PC-3 (cell line): ENCODE measurements at regions not wholly inside any gene's neighbourhood (a gene's known extent, or its start where the extent isn't known, plus 50 kb on each side); places are given as distances from the start of the nearest gene placed in this dataset.

Experiments used
- ATAC-seq: fragments of 200-7000 bp; cut with Tn5 transposase; 2 replicates; pipeline ENCODE4 v1.9.1; 2020; ENCODE audit warnings: mild to moderate bottlenecking, moderate library complexity
- BruUV-seq: library from RNA; stranded (reverse); fragments of 400-500 nt; replicated peaks from 2 replicates; lab custom pipeline; 2021; lab: Mats Ljungman, UMichigan
- CTCF ChIA-PET: fragments of 300-600 bp; sonication (Branson Sonifier 250); formaldehyde crosslinking; loops from one replicate; lab custom pipeline; 2022; ENCODE audit warnings: antibody characterized with exemption; lab: Charles Lee
- POLR2A ChIA-PET: fragments of 300-600 bp; sonication (Branson Sonifier 250); formaldehyde crosslinking; loops from one replicate; lab custom pipeline; 2022; ENCODE audit warnings: antibody characterized with exemption; ENCODE audit not compliant: unreplicated experiment; lab: Charles Lee
- DNase-seq: peaks from one replicate; pipeline ENCODE4 v3.0.0-alpha.2; 2015
- H2AFZ ChIP-seq: fragments of 300-600 bp; sonication (generic); 2 replicates; pipeline ENCODE4 v1.6.0; 2016; ENCODE audit warnings: antibody characterized with exemption, low read length
- H3F3A ChIP-seq: fragments of 300-600 bp; sonication (generic); one replicate; pipeline ENCODE4 v1.6.0; 2017; ENCODE audit warnings: antibody characterized with exemption, low read length, control low read depth, mild to moderate bottlenecking; ENCODE audit not compliant: unreplicated experiment
- H3K27ac ChIP-seq: fragments of 300-600 bp; sonication (generic); 2 replicates; pipeline ENCODE4 v1.5.1; 2016; ENCODE audit warnings: mild to moderate bottlenecking, low read length
- H3K27me3 ChIP-seq: fragments of 300-600 bp; sonication (generic); 2 replicates; pipeline ENCODE4 v1.6.1; 2016; ENCODE audit warnings: low read length, mixed read lengths
- H3K36me3 ChIP-seq: fragments of 300-600 bp; sonication (generic); 2 replicates; pipeline ENCODE4 v1.6.1; 2016; ENCODE audit warnings: low read depth, mixed run types, low read length, mixed read lengths
- H3K4me1 ChIP-seq: fragments of 300-600 bp; sonication (generic); 2 replicates; pipeline ENCODE4 v1.5.1; 2016; ENCODE audit warnings: low read length; ENCODE audit not compliant: insufficient read depth
- H3K4me2 ChIP-seq: fragments of 300-600 bp; sonication (generic); 2 replicates; pipeline ENCODE4 v1.6.0; 2016; ENCODE audit warnings: low read length
- H3K4me3 ChIP-seq: fragments of 300-600 bp; sonication (generic); 2 replicates; pipeline ENCODE4 v1.5.1; 2016; ENCODE audit warnings: mild to moderate bottlenecking, low read length, mixed read lengths
- H3K79me2 ChIP-seq: fragments of 300-600 bp; sonication (generic); 2 replicates; pipeline ENCODE4 v1.6.1; 2017; ENCODE audit warnings: low read length, mixed read lengths
- H3K9ac ChIP-seq: fragments of 300-600 bp; sonication (generic); 2 replicates; pipeline ENCODE4 v1.6.0; 2016; ENCODE audit warnings: mild to moderate bottlenecking, low read length
- H3K9me2 ChIP-seq: fragments of 300-600 bp; sonication (generic); replicated peaks from 2 replicates; pipeline ENCODE4 v1.6.1; 2016; ENCODE audit warnings: mixed run types, low read length, mixed read lengths
- H3K9me3 ChIP-seq: fragments of 300-600 bp; sonication (generic); 2 replicates; pipeline ENCODE4 v1.6.1; 2016; ENCODE audit warnings: low read length, mixed read lengths
- H4K20me1 ChIP-seq: fragments of 300-600 bp; sonication (generic); 2 replicates; pipeline ENCODE4 v1.6.1; 2016; ENCODE audit warnings: low read length, mixed read lengths
- EZH2 ChIP-seq: fragments of 300-600 bp; sonication (generic); IDR thresholded peaks from one replicate; pipeline ENCODE4 v1.6.1; 2017; ENCODE audit warnings: antibody characterized with exemption, mild to moderate bottlenecking, low read length; ENCODE audit not compliant: unreplicated experiment
- EZH2phosphoT487 ChIP-seq: fragments of 300-600 bp; sonication (generic); IDR thresholded peaks from 2 replicates; pipeline ENCODE4 v1.6.1; 2018; ENCODE audit warnings: mild to moderate bottlenecking, antibody characterized with exemption, low read length, borderline replicate concordance
- intact Hi-C: fragments of 100-400 bp; cut with micrococcal nuclease; formaldehyde crosslinking; loops from 2 replicates; pipeline ENCODE4 v1.9.0; 2023
- TF ChIP-seq, protein P1 (sequence below): fragments of 300-600 bp; sonication (generic); conservative IDR thresholded peaks from 2 replicates; pipeline ENCODE4 v1.5.1; 2017; ENCODE audit warnings: antibody characterized with exemption, low read depth, mild to moderate bottlenecking, low read length

DNA sequence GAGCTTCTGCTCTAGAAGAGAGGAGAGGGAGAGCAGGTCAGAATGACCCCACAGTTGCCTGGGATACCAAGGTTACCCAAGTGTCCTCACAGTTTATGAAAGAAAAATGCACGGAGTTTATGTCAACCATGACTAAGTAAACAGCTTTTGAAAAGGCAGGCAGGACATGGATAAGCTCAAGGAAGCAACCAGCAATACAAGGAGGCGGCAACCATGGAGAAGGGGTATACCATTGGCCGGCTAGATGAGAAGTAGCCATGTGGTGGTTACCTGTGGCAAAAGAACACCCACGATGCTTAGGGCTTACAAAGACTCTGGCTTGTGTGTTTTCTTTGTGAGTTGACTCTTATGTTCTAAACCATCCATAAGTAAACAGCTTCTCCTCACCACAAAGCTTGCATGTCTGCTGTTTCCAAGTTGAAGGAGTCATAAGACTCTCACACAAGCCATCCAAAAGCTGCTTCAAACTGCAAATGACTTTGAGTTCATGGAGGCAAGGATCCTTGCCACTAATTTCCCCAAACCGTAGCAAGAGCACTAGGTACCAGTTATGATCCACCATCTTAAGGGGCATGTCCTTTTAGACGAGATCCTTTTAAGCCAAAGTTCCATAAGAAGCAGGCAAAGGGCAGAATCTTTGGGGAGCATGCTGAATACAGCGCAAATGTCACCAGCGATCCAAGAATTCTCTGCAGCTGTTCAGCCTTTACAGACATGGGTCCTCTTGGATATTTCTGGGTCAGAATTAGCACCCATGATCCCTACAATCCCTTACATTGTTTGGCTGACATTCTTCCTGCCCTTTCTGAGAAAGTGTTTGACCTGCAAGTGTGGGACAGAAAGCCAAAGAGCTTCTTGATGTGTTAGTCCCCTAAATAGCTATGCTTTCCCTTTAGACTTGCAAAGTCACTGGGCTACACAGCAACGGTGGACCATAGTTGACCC, 74.8 kb upstream of the IPO5 start:
- intact Hi-C loops: no loop called here
- H3K9me3 ChIP-seq: no peaks in the 10 kb centered on the region
- peaks cover 38% of the 10 kb centered on the region for H3K4me1 ChIP-seq
- 0 out of 2 replicates have a peak overlapping the region, but pooled peaks have one; percentile 30 for H2AFZ ChIP-seq
- H3K79me2 ChIP-seq: no peaks in the 10 kb centered on the region
- 0 out of 2 replicates have a peak, but pooled peaks have one; percentile 12 for ATAC-seq
- POLR2A ChIA-PET: interaction anchor here (0.6 kb wide), 1 partner anchor 15 kb away, joined by 5 read pairs; no protein-coding TSS in a partner anchor
- CTCF ChIA-PET: interaction anchor here (0.6 kb wide), 1 partner anchor 10 kb away, joined by 3 read pairs; no protein-coding TSS in a partner anchor
- H3K4me3 ChIP-seq: no peak overlapping the region
- H3K4me2 ChIP-seq: no peak overlapping the region
- TF ChIP-seq, protein P1, sequence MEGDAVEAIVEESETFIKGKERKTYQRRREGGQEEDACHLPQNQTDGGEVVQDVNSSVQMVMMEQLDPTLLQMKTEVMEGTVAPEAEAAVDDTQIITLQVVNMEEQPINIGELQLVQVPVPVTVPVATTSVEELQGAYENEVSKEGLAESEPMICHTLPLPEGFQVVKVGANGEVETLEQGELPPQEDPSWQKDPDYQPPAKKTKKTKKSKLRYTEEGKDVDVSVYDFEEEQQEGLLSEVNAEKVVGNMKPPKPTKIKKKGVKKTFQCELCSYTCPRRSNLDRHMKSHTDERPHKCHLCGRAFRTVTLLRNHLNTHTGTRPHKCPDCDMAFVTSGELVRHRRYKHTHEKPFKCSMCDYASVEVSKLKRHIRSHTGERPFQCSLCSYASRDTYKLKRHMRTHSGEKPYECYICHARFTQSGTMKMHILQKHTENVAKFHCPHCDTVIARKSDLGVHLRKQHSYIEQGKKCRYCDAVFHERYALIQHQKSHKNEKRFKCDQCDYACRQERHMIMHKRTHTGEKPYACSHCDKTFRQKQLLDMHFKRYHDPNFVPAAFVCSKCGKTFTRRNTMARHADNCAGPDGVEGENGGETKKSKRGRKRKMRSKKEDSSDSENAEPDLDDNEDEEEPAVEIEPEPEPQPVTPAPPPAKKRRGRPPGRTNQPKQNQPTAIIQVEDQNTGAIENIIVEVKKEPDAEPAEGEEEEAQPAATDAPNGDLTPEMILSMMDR: no peak
- TF ChIP-seq EZH2phosphoT487: no peak
- no peak for TF ChIP-seq EZH2
- no peaks in the 10 kb centered on the region for H3K9me2 ChIP-seq
- H4K20me1 ChIP-seq: no peaks in the 10 kb centered on the region
- H3K27me3 ChIP-seq: no peaks in the 10 kb centered on the region
- H3K36me3 ChIP-seq: no peaks in the 10 kb centered on the region
- H3K27ac ChIP-seq: peak overlapping the region; percentile 90
- BruUV-seq: no TSS peak
- H3F3A ChIP-seq: peaks cover 4% of the 10 kb centered on the region
- peak; percentile 5 for DNase-seq
- no peak overlapping the region for H3K9ac ChIP-seq

DNA sequence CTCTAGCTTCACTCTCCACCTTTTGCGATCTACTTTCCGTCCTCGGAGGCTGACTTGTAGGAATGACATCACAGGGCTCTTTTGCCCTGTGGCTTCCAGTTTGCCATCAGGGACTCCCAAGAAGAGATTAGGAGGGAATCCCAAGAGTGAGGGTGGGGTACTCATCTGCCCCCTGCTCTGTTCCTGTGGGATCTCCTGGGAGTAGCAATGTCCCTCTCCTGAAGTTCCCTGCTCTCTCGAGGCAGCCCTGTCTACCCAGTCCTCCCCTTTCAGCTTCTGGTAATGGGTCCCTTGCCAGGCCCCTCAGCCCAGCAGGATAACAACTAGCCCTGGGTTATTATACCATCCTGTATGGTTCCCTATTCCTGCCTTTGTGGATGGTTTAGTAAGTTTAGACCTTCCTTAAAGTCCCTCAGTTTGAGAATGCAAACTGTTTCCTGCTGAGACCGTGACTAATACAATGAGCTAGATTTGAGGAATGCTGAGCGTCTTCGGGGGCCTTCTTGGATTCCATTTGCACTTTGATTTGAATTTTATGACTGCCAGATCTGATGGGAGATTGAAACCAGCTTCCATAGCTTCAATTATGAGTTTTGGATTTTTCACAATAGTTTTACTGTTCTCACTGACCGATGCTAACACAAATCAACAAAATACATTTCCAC, 73.7 kb upstream of the IPO5 start:
- BruUV-seq: no TSS peak
- intact Hi-C loops: loop anchor here (1.0 kb wide), 1 partner anchor 99 kb away; no protein-coding TSS in a partner anchor
- Histone ChIP-seq H2AFZ (peak overlapping the region; percentile 45; the same call in 1 of the 2 replicates), H3K9ac (peak overlapping the region; percentile 48; the same call in 1 of the 2 replicates), H3K4me1 (peaks cover 34% of the 10 kb centered on the region), H3K9me3 (no peaks in the 10 kb centered on the region), H3K27me3 (no peaks in the 10 kb centered on the region), H3K4me2 (peak overlapping the region; percentile 74), H3K9me2 (no peaks in the 10 kb centered on the region), H3K36me3 (no peaks in the 10 kb centered on the region), H3K79me2 (no peaks in the 10 kb centered on the region), H3K27ac (peak overlapping the region; percentile 90), H3K4me3 (peak overlapping the region; percentile 38; the same call in 1 of the 2 replicates), H4K20me1 (no peaks in the 10 kb centered on the region), H3F3A (peaks cover 4% of the 10 kb centered on the region)
- ATAC-seq (peak; percentile 94), DNase-seq (peak; percentile 87)
- ChIA-PET POLR2A (interaction anchor here (0.5 to 0.9 kb wide), 4 partner anchors 68 to 823 kb away, joined by 3 to 7 read pairs (median 4); no protein-coding TSS in a partner anchor), CTCF (interaction anchor here (0.5 to 0.7 kb wide), 2 partner anchors 9 to 23 kb away, joined by 3 to 7 read pairs; no protein-coding TSS in a partner anchor)
- TF ChIP-seq, protein P1: no peak
- TF ChIP-seq EZH2phosphoT487: no peak
- no peak for TF ChIP-seq EZH2
